ENCODE measurements at regions not wholly inside any gene's neighbourhood (a gene's known extent, or its start where the extent isn't known, plus 50 kb on each side); places are given as distances from the start of the nearest gene placed in this dataset.

DNA sequence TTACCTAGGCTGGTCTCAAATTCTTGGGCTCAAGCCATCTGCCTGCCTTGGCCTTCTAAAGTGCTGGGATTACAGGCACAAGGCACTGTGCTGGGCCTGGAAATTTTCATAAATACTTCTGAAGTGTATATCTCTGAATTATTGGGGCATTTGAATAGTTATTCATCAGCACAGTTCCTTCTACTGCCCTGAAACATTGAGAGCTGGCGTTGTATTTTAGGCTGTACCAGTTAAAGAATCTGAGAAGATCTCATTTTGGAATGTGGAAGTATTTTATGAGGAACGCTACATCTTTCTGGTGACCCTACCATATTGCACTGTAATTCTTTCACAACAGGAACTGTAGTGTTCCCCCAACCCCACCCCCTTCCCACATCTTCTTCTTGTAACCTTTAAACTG lies 349.0 kb upstream of the RGS6 start:
- no peak for DNase-seq

DNA sequence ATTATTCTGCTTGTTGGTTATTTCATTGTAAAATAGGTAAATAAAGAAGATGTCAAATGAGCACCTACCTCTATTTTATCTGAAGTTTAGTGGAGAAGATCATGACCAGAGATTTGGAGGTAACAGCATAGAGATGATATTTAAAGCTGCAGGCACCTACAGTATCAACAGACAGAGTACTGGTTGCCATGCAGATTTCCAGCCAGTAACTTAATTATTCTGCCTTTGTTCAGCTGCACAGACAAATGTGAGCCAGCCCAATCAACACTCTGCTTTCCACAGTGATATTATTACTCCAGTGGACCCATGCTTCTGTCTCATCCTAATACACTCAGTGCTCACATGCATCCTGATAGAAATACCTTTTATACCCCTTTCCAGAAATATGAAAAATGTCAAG lies 348.5 kb upstream of the RGS6 start:
- DNase-seq = no peak

DNA sequence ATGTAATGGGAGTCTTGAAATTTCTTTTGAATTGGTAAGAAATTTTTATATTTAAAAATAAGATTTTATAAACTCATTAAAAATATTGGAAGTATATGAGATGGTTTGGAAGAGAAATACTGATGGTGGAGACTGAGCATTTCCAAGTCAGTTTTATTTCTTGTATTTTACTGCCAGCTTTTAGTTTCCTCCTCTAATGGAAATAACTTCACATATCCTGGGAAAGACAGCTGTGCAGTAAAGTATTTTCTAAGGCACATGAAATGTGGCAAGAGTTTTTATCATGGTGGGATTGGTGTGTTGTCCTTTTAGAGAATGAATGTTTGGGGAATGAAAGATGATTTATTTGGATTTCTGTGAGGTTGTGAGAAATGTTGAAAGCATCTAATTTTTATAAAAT lies 346.9 kb upstream of the RGS6 start:
- no peak for DNase-seq

DNA sequence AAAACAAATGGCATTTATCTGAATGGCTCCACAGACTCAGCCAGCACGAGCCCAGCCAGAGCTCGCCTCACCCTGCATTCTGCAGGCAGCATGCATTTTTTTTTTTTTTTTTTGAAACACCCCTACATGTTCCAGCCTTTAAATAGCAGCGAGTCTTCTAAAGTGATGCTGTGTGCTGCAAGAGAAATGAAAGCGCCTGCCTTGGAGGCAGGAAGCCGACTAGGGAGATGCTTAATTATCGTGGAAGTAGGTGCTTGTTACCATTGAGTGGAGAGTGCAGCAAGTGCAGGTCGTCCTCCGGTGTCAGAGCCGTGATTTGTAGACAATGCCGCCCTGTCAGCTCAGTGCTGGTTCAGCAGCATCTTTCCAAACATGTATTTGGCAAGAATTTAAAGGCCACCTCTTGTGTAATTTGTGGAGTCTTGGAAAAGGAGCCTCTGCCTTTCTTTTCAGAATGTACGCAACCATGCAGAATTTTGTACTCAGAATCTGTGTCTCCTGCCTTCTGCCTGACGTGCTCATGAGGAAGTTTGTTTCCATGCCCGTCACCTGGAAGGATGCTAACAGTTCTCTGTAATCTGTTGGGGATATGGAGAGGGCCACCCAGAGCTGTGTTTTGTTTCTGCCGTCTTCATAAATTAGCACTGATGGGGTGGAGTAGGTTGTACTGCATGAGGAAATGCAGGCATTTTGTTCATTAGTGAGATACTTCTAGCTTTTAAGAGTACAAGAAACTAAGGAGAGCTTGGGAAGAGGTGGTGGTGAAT lies 345.9 kb upstream of the RGS6 start:
- DNase-seq = no peak

DNA sequence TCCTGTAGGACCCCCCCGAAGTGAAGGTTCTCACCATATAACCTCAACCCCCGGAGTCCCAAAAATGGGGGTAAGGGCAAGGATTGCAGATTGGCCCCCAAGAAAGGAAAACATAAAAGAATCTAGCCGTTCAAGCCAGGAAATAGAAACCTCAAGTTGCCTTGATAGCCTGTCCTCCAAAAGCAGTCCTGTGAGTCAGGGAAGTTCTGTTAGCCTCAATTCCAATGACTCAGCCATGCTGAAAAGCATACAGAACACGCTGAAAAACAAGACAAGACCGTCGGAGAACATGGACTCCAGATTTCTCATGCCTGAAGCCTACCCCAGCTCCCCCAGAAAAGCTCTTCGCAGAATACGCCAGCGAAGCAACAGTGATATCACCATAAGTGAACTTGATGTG lies 344.2 kb upstream of the RGS6 start:
- no peak for DNase-seq

DNA sequence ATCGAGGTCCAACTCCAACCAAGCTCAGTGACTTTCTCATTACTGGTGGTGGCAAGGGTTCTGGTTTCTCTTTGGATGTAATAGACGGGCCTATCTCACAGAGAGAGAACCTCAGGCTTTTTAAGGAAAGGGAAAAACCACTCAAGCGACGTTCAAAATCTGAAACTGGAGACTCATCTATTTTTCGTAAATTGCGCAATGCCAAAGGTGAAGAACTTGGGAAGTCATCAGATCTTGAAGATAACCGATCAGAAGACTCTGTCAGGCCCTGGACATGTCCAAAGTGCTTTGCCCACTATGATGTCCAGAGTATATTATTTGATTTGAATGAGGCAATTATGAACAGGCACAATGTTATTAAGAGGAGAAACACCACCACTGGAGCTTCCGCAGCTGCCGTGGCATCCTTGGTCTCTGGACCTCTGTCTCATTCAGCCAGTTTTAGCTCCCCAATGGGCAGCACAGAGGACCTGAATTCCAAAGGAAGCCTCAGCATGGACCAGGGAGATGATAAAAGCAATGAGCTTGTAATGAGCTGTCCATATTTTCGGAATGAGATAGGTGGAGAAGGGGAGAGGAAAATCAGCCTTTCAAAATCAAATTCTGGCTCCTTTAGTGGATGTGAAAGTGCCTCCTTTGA lies 343.5 kb upstream of the RGS6 start:
- no peak for DNase-seq

DNA sequence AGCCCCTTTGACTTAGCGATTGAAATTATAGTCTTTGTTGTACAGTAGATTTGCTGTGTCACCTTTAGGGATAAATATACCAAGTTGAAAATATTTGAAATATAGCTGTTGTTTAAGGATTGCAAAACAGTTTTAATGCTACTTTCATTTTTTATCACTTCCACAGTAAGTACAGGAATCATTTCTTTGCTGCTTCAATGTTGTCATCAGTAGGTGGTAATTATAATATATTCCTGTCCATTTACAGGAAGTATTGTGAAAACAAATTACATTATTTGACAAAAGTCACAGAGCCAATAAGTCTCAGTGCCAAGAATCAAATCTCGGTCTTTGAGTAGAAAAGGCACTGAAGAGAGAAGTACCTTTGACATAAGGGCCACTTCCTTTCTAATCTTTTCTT lies 342.6 kb upstream of the RGS6 start:
- DNase-seq = peak; percentile 28

DNA sequence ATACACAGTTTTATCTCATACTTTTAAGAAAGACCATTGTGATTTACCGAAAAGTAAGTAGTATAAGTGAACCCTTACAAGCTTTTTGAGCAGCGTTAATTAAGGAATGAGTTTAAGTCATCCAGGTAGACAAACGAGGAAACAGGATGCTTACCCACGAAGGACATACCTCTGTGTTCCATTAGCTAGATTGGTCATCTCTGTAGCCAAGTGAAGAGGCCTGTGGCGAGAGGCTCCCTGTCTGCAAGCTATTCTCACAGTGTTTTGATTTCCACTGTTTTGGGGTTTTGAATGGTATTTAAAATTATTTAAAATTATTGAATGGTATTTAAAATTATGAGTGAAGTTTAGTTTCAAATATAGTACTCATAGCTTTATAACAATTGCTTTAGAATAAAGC lies 342.1 kb upstream of the RGS6 start:
- peak; percentile 33 for DNase-seq

DNA sequence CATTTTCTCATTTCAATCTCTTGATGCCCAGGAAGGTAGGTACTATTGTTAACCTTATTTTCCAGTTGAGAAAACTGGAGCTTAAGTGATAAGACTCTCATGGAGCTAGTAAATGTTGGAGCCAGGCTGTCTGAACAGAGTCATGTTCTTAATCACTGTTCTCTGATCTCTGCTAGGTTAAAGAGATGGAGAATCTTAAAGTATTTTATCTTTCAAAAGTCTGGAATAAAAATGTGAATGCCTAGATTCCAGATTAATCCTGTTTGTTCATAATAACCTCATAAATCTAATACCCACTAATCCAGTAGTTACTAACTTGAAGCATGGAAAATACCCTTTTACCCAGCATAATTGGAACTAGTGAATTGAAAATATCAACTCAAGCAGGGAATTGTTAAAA lies 341.0 kb upstream of the RGS6 start:
- DNase-seq = no peak

DNA sequence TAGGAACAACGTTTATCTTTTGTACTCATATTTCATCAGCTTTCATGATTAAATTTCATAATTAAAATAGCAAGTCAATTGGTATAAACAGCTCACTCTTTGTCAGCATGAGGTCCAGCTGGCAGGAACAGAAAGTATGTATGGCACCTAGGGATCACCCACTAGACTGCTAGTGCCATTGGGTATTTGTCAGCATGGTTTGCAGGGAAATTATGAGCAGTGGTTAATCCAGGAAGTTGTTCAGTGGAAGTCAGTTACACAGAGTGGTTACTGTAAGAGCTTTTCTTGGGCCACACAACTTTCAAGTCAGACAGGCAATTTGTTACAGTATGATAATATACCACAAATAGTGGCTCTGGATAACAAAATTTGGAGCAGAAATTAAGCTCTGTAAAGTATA lies 340.3 kb upstream of the RGS6 start:
- peak; percentile 85 for DNase-seq

DNA sequence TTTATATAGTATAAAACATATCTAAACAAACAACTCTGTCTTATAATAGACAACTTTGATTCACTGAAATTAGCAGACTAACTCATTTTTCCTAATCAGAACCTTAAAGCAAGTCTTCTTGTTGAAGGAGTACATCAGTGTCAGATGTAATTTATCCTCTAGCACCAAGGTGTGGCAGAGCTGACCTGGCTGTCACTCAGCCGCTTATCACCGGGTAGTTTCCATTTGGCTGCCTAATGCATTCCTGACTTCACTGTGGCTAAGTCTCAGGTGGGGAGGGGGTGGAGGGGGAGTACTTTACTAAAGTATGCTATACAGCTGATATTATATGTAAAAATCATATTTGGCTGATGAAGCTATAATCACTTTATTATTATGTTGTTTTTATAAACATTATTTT lies 339.9 kb upstream of the RGS6 start:
- DNase-seq = peak; percentile 23

DNA sequence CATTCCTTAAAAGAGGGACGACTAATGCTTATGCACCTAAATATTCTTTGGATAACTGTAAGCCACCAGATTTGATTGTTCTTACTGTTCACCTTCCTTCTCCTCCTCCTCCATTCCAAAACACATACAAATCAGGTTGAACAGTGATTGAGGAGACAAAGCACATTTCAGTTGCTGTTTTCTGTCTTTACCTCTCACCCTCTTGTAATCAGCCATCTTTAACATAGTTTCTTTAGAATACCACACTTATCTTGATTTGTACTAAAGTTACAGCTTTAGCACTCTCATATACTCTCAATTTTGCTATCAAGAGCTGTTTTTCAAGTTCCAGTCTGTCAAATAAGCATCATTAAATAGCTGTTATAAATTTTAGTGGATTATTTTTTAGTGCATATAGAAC lies 338.3 kb upstream of the RGS6 start:
- no peak for DNase-seq

DNA sequence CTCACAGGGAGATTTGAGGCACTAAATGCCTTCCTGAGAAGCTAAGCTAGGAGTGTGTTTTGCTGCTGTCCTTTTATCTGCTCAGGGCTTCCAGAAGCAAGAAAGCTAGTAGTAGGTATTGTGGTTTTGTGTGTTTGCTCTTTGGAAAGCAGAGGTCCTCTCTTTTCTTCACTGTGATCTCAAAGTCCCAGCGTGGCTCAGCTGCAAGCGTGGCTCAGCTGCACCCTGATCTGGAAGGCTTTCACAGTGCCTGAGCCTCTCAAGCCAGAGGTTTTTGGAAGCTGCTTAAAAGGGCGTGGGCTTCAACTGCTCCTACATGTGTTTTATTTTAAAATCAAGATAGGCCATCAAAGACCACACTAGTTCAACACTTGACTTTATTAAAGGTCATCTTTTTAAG lies 337.4 kb upstream of the RGS6 start:
- peak; percentile 28 for DNase-seq

DNA sequence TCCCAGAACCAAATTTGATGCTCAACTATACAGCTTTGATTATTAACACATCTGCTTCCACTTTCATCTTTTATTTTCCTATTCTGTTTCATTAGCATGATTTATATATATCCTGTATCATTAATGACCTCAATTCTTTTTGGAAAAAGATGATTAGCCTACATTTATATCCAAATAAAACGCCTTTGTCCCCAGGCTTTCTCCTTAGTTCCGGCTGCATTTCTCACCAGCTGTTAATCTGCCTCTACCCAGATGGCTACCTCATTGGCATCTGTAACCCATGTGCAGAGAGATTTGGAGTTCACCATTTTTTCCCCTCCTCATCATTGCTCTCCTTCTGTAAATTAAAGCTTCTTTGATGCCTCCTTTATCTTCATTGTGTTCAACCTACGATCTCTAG lies 336.8 kb upstream of the RGS6 start:
- DNase-seq = no peak

DNA sequence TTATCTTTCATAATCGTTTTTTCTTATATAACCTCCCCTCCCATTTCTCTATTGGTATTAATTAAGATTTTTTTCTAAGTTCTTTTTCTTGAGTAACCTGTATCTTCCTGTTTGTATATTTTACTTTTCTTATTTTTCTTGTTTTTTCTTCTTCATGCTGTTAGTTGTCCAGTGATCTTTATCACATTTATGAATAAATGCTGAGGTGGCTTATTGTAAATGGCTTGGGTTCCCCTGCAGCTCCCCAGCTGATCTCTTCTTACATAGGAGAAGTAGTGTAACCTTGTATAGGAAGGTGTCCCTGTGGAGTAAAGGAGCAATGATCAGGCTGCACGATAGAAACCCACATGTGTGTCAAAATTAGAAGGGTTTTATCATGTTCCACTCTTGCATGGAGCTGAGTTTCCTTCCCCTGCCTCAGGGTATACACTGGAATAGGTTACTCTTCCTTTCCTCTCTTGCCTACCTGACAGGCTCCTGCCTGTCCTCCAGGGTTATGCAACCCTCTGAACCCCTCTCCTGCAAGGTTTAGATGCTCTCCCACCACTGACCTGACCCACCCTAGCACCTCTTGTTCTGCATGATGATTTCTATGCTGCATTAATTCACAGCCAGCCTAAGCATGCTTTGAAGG lies 334.8 kb upstream of the RGS6 start:
- no peak for DNase-seq

DNA sequence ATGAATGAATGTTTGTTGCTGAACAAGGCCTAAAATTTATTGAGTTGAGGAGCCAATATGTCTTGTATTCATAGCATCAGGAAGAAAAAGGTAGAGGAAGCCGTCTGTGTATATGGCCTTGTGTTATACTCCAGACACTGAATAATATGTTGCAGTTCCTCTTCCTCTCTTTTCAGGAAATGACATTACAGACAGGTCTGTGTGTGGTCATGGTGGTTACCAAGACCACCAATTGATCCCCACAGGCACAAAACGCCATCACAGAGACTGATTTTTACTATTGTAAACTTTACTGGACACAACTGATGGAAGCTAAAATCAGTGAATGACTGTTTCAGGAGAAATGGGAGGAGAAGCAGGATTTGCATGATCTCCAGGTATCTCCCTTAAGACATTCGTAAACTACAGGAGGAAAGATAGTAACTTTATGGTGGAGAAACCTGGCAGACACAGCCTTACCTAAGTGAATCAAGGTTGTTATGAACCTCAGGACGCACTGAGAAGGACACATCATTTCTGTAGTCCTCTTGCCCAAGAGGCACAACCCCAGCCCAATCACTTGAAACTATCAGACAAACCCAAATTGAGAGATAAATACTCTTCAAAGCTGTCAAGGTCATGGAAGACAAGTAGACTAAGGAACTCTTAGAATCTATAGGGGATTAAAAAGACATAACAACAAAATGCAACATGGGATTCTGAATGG lies 334.1 kb upstream of the RGS6 start:
- peak; percentile 71 for DNase-seq

DNA sequence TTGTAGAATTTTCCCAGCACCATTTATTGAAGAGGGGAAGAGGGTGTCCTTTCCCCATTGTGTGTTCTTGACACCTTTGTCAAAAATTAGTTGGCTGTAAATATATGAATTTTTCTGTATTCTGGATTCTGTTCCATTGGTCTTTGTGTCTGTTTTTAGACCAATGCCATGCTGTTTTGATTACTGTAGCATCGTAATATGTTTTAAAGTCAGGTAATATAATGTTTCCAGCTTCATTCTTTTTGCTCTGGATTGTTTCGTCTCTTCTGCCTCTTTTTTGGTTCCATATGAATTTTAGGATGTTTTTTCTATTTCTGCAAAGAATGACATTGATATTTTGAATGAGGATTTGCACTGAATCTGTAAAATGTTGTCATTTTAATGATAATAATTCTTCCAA lies 331.9 kb upstream of the RGS6 start:
- DNase-seq = no peak

DNA sequence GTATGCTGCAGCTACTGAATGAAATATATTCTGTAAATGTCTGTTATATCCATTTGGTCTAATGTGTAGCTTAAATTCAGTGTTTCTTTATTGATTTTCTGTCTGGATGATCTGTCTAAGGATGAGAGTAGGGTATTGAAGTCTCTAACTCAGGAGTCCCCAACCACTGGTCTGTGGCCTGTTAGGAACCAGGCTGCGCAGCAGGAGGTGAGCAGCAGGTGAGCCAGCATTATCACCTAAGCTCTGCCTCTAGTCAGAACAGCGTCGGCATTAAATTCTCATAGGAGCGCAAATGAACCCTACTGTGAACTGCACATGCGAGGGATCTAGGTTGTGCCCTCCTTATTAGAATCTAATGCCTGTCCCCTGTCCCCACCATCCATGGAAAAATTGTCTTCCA lies 329.7 kb upstream of the RGS6 start:
- no peak for DNase-seq

DNA sequence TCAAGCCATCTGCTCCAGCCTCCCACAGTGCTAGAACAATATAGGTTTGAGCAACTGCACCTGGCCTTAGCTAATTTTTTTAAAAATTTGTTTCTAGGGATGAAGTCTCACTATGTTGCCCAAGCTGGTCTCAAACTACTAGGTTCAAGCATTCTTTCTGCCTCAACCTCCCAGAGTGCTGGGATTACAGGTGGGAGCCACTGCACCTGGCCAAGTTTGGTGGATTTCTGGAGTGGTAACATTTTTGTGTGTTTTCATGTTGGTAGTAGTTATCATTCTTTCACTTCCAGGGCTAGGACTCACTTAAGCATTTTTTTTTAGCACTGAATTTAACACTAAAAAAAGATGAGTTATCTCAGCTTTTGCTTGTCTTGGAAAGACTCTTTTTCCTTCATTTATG lies 328.0 kb upstream of the RGS6 start:
- no peak for DNase-seq

DNA sequence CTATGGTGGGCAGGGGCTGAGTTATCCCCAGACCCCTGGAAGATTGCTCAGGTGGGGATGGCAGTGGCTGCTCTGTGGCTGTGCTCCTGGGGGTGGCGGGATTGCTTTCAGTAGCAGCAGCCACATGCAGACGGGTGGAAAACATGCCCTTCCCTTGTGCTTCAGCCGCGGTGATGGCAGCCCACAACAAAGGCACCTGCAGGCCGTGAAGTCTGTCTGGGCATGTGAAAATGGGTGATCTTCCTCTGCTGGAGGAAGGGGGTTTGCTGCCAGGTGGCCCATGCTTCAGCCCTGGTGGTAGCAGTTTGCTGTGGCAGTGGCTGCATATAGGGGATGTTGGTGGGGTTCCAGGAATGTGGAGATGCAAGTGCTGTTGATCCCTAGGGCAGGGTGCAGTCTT lies 326.2 kb upstream of the RGS6 start:
- DNase-seq = no peak

DNA sequence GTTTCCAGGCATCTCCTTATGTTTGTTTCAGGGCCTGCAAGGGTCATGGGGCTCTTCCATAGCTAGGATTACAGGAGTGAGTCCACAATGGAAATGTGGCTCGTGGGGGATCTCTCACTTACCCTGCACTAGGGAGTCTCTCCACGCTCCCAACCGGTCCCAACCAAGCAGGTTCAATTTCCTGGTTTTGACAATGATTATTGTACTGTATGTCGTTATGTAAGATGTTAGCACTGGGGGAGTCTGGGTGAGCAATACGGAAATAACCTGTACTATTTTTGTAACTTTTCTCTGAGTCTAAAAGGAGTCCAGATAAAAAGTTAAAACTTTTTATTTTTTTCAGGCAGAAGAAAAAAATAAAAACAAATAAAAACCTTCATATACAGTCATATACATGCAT lies 325.7 kb upstream of the RGS6 start:
- DNase-seq = no peak

DNA sequence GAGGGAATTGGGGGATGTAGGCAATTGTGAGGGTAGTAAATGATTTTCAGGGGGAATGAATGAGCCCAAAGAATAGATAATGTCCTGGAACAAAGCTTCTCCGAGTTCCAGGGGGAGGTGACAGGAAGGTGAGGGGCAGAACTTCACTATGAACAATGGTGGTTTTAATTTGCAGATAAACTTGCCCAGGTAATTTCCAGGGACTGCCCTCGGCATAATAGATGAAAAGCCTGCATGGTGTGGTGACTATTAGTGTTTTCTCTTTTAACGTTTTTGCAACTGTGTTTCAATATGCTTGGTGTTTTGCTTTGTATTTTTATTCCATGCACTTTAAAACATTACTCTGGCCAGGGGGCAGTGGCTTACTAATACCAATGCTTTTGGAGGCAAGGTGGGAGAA lies 325.2 kb upstream of the RGS6 start:
- DNase-seq = no peak

DNA sequence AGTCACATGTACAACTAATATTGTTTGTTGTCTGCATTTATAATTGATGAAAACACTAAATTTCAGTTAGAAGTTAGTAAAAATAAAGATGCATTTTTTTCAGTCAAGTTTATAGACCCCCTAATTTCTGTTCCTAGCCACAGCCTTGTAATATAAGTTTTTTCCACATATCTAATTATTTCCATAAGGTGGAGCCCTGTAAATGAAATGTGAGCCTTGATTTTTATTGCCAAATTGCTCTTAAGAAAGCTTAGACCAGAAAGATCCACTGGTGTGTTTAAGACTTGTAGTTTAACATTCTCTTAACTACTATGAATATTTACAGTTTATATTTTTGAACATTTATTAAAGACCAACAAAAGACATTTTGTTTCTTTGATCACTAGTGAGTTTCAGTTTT lies 322.1 kb upstream of the RGS6 start:
- no peak for DNase-seq

DNA sequence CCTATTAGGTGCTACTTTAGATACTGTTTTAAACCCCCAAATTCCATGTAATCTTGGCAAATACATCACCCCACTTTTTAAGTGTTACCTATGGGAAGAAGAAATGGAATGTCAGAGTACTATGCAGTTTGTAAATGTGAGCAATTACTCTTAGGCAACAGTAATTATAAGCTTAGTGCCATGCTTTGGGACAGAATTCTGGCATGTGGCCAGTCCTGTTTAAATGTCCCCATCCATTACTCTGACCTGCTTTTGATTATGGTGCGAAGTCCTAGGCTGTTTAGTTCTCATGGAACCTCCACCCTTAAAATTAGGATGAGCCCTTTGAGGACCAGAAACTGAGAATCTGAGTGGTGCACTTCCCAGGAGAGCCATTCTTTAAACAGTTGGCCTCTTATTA lies 321.4 kb upstream of the RGS6 start:
- DNase-seq = no peak

Data from activated CD4-positive, alpha-beta T cell treated with anti-CD3 and anti-CD28 coated beads, Interleukin-10, Interleukin-2, amounts not matched to agents 100 ng/mL and 50 ng/mL, durations not matched to agents 16 hours and 8 hours (primary cell).